Stimulated activated naive CD8-positive, alpha-beta T cell treated with anti-CD3 and anti-CD28 coated beads, Interleukin-15, Interleukin-2, amounts not matched to agents 100 ng/mL and 50 ng/mL, for 24 hours (primary cell): ENCODE measurements at regions not wholly inside any gene's neighbourhood (a gene's known extent, or its start where the extent isn't known, plus 50 kb on each side); places are given as distances from the start of the nearest gene placed in this dataset.
"Not testable (repeated sequence)": the region's sequence is repeated elsewhere in the genome, so short reads cannot be mapped to it uniquely, and the experiment has no call there.

ENCODE experiments used
- H3K27ac Mint-ChIP-seq: one replicate; pipeline ENCODE4 v1.8.0; 2021; ENCODE audit warnings: mild to moderate bottlenecking, mixed read lengths
- H3K27me3 Mint-ChIP-seq: one replicate; pipeline ENCODE4 v1.8.0; 2021; ENCODE audit warnings: mixed read lengths
- H3K36me3 Mint-ChIP-seq: one replicate; pipeline ENCODE4 v1.8.0; 2021; ENCODE audit warnings: low read depth, mixed read lengths
- H3K4me1 Mint-ChIP-seq: one replicate; pipeline ENCODE4 v1.8.0; 2021; ENCODE audit warnings: low read depth, mixed read lengths
- H3K4me3 Mint-ChIP-seq: one replicate; pipeline ENCODE4 v1.8.0; 2021; ENCODE audit warnings: mild to moderate bottlenecking, mixed read lengths
- H3K9me3 Mint-ChIP-seq: one replicate; pipeline ENCODE4 v1.8.0; 2021; ENCODE audit warnings: mixed read lengths

- Mint-ChIP-seq H3K4me1 (peaks cover 20% of the 10 kb centered on the region), H3K36me3 (peaks cover 81% of the 10 kb centered on the region), H3K9me3 (peaks cover 32% of the 10 kb centered on the region), H3K27me3 (no peaks in the 10 kb centered on the region), H3K4me3 (no peak overlapping the region), H3K27ac (no peak overlapping the region)
Observed at GRCh38 chr14:71423481-71423880, 508.7 kb upstream of the RGS6 start.

- peaks cover 72% of the 10 kb centered on the region for H3K36me3 Mint-ChIP-seq
- H3K27me3 Mint-ChIP-seq: no peaks in the 10 kb centered on the region
- peak overlapping the region; percentile 6 for H3K27ac Mint-ChIP-seq
- peaks cover 32% of the 10 kb centered on the region for H3K9me3 Mint-ChIP-seq
- peaks cover 20% of the 10 kb centered on the region for H3K4me1 Mint-ChIP-seq
- no peak overlapping the region for H3K4me3 Mint-ChIP-seq
Observed at GRCh38 chr14:71424941-71425340, 507.3 kb upstream of the RGS6 start.

GRCh38 chr14:71426001-71426400 is 506.2 kb upstream of the RGS6 start:
- H3K27ac Mint-ChIP-seq: no peak overlapping the region
- no peaks in the 10 kb centered on the region for H3K27me3 Mint-ChIP-seq
- peaks cover 28% of the 10 kb centered on the region for H3K4me1 Mint-ChIP-seq
- peaks cover 32% of the 10 kb centered on the region for H3K9me3 Mint-ChIP-seq
- H3K4me3 Mint-ChIP-seq: no peak overlapping the region
- H3K36me3 Mint-ChIP-seq: peaks cover 63% of the 10 kb centered on the region

GRCh38 chr14:71429902-71430301 is 502.3 kb upstream of the RGS6 start:
- Mint-ChIP-seq H3K27ac (no peak overlapping the region), H3K4me1 (peaks cover 18% of the 10 kb centered on the region), H3K9me3 (peaks cover 16% of the 10 kb centered on the region), H3K4me3 (no peak overlapping the region), H3K27me3 (no peaks in the 10 kb centered on the region), H3K36me3 (peaks cover 37% of the 10 kb centered on the region)

GRCh38 chr14:71430321-71430677 is 501.9 kb upstream of the RGS6 start:
- Mint-ChIP-seq H3K9me3 (peaks cover 12% of the 10 kb centered on the region), H3K27me3 (no peaks in the 10 kb centered on the region), H3K27ac (no peak overlapping the region), H3K36me3 (peaks cover 35% of the 10 kb centered on the region), H3K4me1 (peaks cover 14% of the 10 kb centered on the region), H3K4me3 (no peak overlapping the region)

GRCh38 chr14:71430678-71431376 is 501.4 kb upstream of the RGS6 start:
- no peaks in the 10 kb centered on the region for H3K27me3 Mint-ChIP-seq
- H3K4me3 Mint-ChIP-seq: no peak overlapping the region
- peaks cover 30% of the 10 kb centered on the region for H3K36me3 Mint-ChIP-seq
- H3K27ac Mint-ChIP-seq: no peak overlapping the region
- peaks cover 14% of the 10 kb centered on the region for H3K4me1 Mint-ChIP-seq
- H3K9me3 Mint-ChIP-seq: peaks cover 8% of the 10 kb centered on the region

GRCh38 chr14:71432334-71433110 is 499.7 kb upstream of the RGS6 start:
- Mint-ChIP-seq H3K4me3 (no peak overlapping the region), H3K9me3 (no peaks in the 10 kb centered on the region), H3K36me3 (peaks cover 14% of the 10 kb centered on the region), H3K4me1 (peaks cover 14% of the 10 kb centered on the region), H3K27me3 (no peaks in the 10 kb centered on the region), H3K27ac (no peak overlapping the region)

GRCh38 chr14:71433303-71433702 is 498.9 kb upstream of the RGS6 start:
- Mint-ChIP-seq H3K4me3 (no peak overlapping the region), H3K27me3 (no peaks in the 10 kb centered on the region), H3K27ac (no peak overlapping the region), H3K9me3 (no peaks in the 10 kb centered on the region), H3K36me3 (peaks cover 14% of the 10 kb centered on the region), H3K4me1 (peaks cover 18% of the 10 kb centered on the region)

GRCh38 chr14:71435641-71436040 is 496.6 kb upstream of the RGS6 start:
- not testable (repeated sequence) for H3K4me3 Mint-ChIP-seq, H3K9me3 Mint-ChIP-seq, H3K27me3 Mint-ChIP-seq, H3K27ac Mint-ChIP-seq
- H3K4me1 Mint-ChIP-seq: peaks cover 20% of the 10 kb centered on the region
- peaks cover 20% of the 10 kb centered on the region for H3K36me3 Mint-ChIP-seq

GRCh38 chr14:71437870-71438269 is 494.4 kb upstream of the RGS6 start:
- Mint-ChIP-seq H3K27me3 (no peaks in the 10 kb centered on the region), H3K27ac (no peak overlapping the region), H3K4me3 (no peak overlapping the region), H3K36me3 (peaks cover 23% of the 10 kb centered on the region), H3K9me3 (no peaks in the 10 kb centered on the region), H3K4me1 (peaks cover 22% of the 10 kb centered on the region)

- peaks cover 23% of the 10 kb centered on the region for H3K36me3 Mint-ChIP-seq
- H3K9me3 Mint-ChIP-seq: no peaks in the 10 kb centered on the region
- H3K4me1 Mint-ChIP-seq: peaks cover 22% of the 10 kb centered on the region
- no peak overlapping the region for H3K4me3 Mint-ChIP-seq
- H3K27me3 Mint-ChIP-seq: no peaks in the 10 kb centered on the region
- no peak overlapping the region for H3K27ac Mint-ChIP-seq
Observed at GRCh38 chr14:71438684-71439083, 493.5 kb upstream of the RGS6 start.

- Mint-ChIP-seq H3K4me3 (no peak overlapping the region), H3K9me3 (no peaks in the 10 kb centered on the region), H3K4me1 (peaks cover 22% of the 10 kb centered on the region), H3K27ac (no peak overlapping the region), H3K27me3 (no peaks in the 10 kb centered on the region), H3K36me3 (peaks cover 12% of the 10 kb centered on the region)
Observed at GRCh38 chr14:71441126-71441525, 491.1 kb upstream of the RGS6 start.

GRCh38 chr14:71444030-71444822 is 488.0 kb upstream of the RGS6 start:
- peaks cover 3% of the 10 kb centered on the region for H3K36me3 Mint-ChIP-seq
- H3K27me3 Mint-ChIP-seq: no peaks in the 10 kb centered on the region
- H3K4me3 Mint-ChIP-seq: no peak overlapping the region
- peaks cover 9% of the 10 kb centered on the region for H3K4me1 Mint-ChIP-seq
- H3K27ac Mint-ChIP-seq: no peak overlapping the region
- no peaks in the 10 kb centered on the region for H3K9me3 Mint-ChIP-seq

- no peak overlapping the region for H3K27ac Mint-ChIP-seq
- no peaks in the 10 kb centered on the region for H3K36me3 Mint-ChIP-seq
- no peaks in the 10 kb centered on the region for H3K27me3 Mint-ChIP-seq
- H3K4me3 Mint-ChIP-seq: no peak overlapping the region
- H3K4me1 Mint-ChIP-seq: peaks cover 9% of the 10 kb centered on the region
- H3K9me3 Mint-ChIP-seq: no peaks in the 10 kb centered on the region
Observed at GRCh38 chr14:71448431-71449315, 483.6 kb upstream of the RGS6 start.
